Thyroid gland (tissue), 4 donors: ENCODE measurements at regions not wholly inside any gene's neighbourhood (a gene's known extent, or its start where the extent isn't known, plus 50 kb on each side); places are given as distances from the start of the nearest gene placed in this dataset.

Experiments
- DNase-seq, 2 donors: peaks; one replicate each; pipeline ENCODE4 v3.0.0-alpha.2; 2019
- H3K27ac ChIP-seq, 3 donors: fragments of 200-600 bp; sonication (generic); 1 replicate in 2 of 3; 2 replicates in 1 of 3; pipeline ENCODE4 v1.5.1; 2016 to 2019; ENCODE audit warnings: mild to moderate bottlenecking in 1 of 3, moderate library complexity in 1 of 3
- H3K27me3 ChIP-seq: fragments of 200-600 bp; sonication (generic); one replicate; pipeline ENCODE4 v1.5.1; 2019
- H3K36me3 ChIP-seq, 2 donors: fragments of 200-600 bp; sonication (generic); one replicate each; pipeline ENCODE4 v1.5.1; 2016 to 2019
- H3K4me1 ChIP-seq, 2 donors: fragments of 200-600 bp; sonication (generic); one replicate each; pipeline ENCODE4 v1.5.1; 2017 to 2019
- H3K4me3 ChIP-seq, 3 donors: fragments of 200-600 bp; sonication (generic); replicated peaks in 1 of 3; 1 replicate in 2 of 3; 2 replicates in 1 of 3; pipeline ENCODE4 v1.5.1; 2016; ENCODE audit warnings: mild to moderate bottlenecking in 1 of 3
- H3K9me3 ChIP-seq: fragments of 200-600 bp; sonication (generic); one replicate; pipeline ENCODE4 v1.5.1; 2017
- CTCF ChIP-seq, 6 experiments: fragments of 200-600 bp in 3 of 6; fragments of 450-650 bp in 3 of 6; sonication (generic) in 3 of 6; IDR thresholded peaks; one replicate each; pipeline ENCODE4 v1.5.1; 2016 to 2019; ENCODE audit warnings: antibody characterized with exemption in 6 of 6, mild to moderate bottlenecking in 2 of 6, inconsistent platforms in 1 of 6, moderate library complexity in 1 of 6
- POLR2A ChIP-seq, 2 donors: fragments of 450-650 bp; IDR thresholded peaks; one replicate each; pipeline ENCODE4 v1.6.1; 2017; ENCODE audit warnings: antibody characterized with exemption in 2 of 2, mild to moderate bottlenecking in 2 of 2, moderate library complexity in 1 of 2
- WGBS, 2 donors: methylation state at CpG; one replicate each; pipeline ENCODE4 v1.1.5; 2017; 5-methylcytosine and 5-hydroxymethylcytosine counted together
- intact Hi-C: fragments of 100-400 bp; cut with DNase I; formaldehyde crosslinking; loops from one replicate; pipeline ENCODE4 v1.15.1; 2023

- Histone ChIP-seq H3K27ac (no peak overlapping the region), H3K27me3 (no peaks in the 10 kb centered on the region)
- TF ChIP-seq CTCF (IDR thresholded peaks at IDR 0.05) (no peak), POLR2A (IDR thresholded peaks at IDR 0.05) (no peak)
Observed at GRCh38 chr5:30832519-30832918, 361.0 kb upstream of the CDH6 start.

GRCh38 chr5:30831605-30832004 is 361.9 kb upstream of the CDH6 start:
- H3K4me1 ChIP-seq = no peaks in the 10 kb centered on the region
- intact Hi-C loops = no loop called here
- 72 to 77% methylated on average over 1 of the region's 1 CpG for WGBS, 2 donors

More at GRCh38 chr5:30832519-30832918, 361.0 kb upstream of the CDH6 start:
- Histone ChIP-seq H3K36me3 (no peaks in the 10 kb centered on the region), H3K4me3 (no peak overlapping the region), H3K9me3 (no peaks in the 10 kb centered on the region), H3K4me1 (no peaks in the 10 kb centered on the region)
- intact Hi-C loops = no loop called here
- no peak for DNase-seq

GRCh38 chr5:30831123-30831522 is 362.4 kb upstream of the CDH6 start:
- intact Hi-C loops = no loop called here
- WGBS, 2 donors = 66 to 74% methylated on average over 3 of the region's 3 CpGs

More at GRCh38 chr5:30831605-30832004, 361.9 kb upstream of the CDH6 start:
- H3K27me3 ChIP-seq = no peaks in the 10 kb centered on the region
- no peaks in the 10 kb centered on the region for H3K36me3 ChIP-seq
- no peak for TF ChIP-seq CTCF (IDR thresholded peaks at IDR 0.05)
- no peak for TF ChIP-seq POLR2A (IDR thresholded peaks at IDR 0.05)
- H3K27ac ChIP-seq = no peak overlapping the region
- no peak for DNase-seq
- H3K9me3 ChIP-seq = no peaks in the 10 kb centered on the region
- no peak overlapping the region for H3K4me3 ChIP-seq

GRCh38 chr5:30811298-30811697 is 382.2 kb upstream of the CDH6 start:
- H3K4me3 ChIP-seq = no peak overlapping the region
- no peaks in the 10 kb centered on the region for H3K9me3 ChIP-seq
- no peak for DNase-seq
- H3K4me1 ChIP-seq = no peaks in the 10 kb centered on the region
- no peak for TF ChIP-seq POLR2A (IDR thresholded peaks at IDR 0.05)
- TF ChIP-seq CTCF (IDR thresholded peaks at IDR 0.05) = no peak
- H3K27ac ChIP-seq = no peak overlapping the region
- no peaks in the 10 kb centered on the region for H3K27me3 ChIP-seq
- intact Hi-C loops = no loop called here
- H3K36me3 ChIP-seq = no peaks in the 10 kb centered on the region
- WGBS, 2 donors = 85 to 91% methylated on average over 3 of the region's 3 CpGs

More at GRCh38 chr5:30831123-30831522, 362.4 kb upstream of the CDH6 start:
- Histone ChIP-seq H3K4me3 (no peak overlapping the region), H3K36me3 (no peaks in the 10 kb centered on the region), H3K9me3 (no peaks in the 10 kb centered on the region), H3K27me3 (no peaks in the 10 kb centered on the region), H3K27ac (no peak overlapping the region), H3K4me1 (no peaks in the 10 kb centered on the region)
- DNase-seq = no peak
- TF ChIP-seq POLR2A (IDR thresholded peaks at IDR 0.05) = no peak
- TF ChIP-seq CTCF (IDR thresholded peaks at IDR 0.05) = no peak

GRCh38 chr5:30809933-30810332 is 383.6 kb upstream of the CDH6 start:
- Histone ChIP-seq H3K36me3 (no peaks in the 10 kb centered on the region), H3K4me3 (no peak overlapping the region), H3K4me1 (no peaks in the 10 kb centered on the region), H3K9me3 (no peaks in the 10 kb centered on the region), H3K27ac (no peak overlapping the region), H3K27me3 (no peaks in the 10 kb centered on the region)
- TF ChIP-seq POLR2A (IDR thresholded peaks at IDR 0.05) = no peak
- 69 to 82% methylated on average over 1 of the region's 1 CpG for WGBS, 2 donors
- no peak for DNase-seq
- intact Hi-C loops = no loop called here

- TF ChIP-seq POLR2A (IDR thresholded peaks at IDR 0.05) (no peak), CTCF (IDR thresholded peaks at IDR 0.05) (no peak)
- Histone ChIP-seq H3K4me1 (no peaks in the 10 kb centered on the region), H3K4me3 (no peak overlapping the region), H3K27ac (no peak overlapping the region), H3K9me3 (no peaks in the 10 kb centered on the region), H3K27me3 (no peaks in the 10 kb centered on the region), H3K36me3 (no peaks in the 10 kb centered on the region)
- 20 to 24% methylated on average over 2 of the region's 2 CpGs for WGBS, 2 donors
- intact Hi-C loops = no loop called here
- no peak for DNase-seq
Observed at GRCh38 chr5:30808996-30809395, 384.5 kb upstream of the CDH6 start.
